ENCODE measurements at regions not wholly inside any gene's neighbourhood (a gene's known extent, or its start where the extent isn't known, plus 50 kb on each side); places are given as distances from the start of the nearest gene placed in this dataset.

- DNase-seq (ENCODE audit: low read depth, low spot score): no peak
- ChIA-PET POLR2A (no interaction called here), CTCF (interaction anchor here (1.3 to 1.7 kb wide), 4 partner anchors 8 to 204 kb away, joined by 3 to 5 read pairs (median 4); no protein-coding TSS in a partner anchor)
These were observed 108.9 kb upstream of the HDAC9 start for GRCh38 chr7:18386607-18387006.

DNA sequence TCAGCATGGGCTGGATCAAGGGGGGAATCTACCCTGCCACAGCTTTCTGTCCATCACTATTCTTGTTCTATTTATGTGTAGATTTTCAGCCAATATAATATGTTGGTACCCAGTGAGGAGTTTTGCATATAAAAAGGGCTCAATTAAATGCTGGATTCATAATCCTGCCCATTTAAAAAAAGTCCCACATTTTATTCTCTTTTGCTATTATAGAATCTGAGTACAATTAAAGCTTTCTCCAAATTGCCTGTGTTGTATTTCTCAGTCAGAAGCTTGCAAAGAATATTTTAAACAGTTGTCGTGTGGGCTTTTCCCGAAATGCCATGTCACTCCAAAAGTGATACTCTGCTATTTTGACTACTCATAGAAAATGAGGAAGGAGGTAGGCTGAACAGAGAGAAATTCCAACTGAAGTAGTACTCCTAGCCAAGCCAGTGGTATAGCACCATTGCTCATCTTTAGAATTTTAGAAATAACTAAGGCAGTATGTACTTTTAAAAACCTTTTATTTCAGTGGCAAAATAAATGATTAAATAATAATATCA, 108.3 kb upstream of the HDAC9 start:
- POLR2A ChIA-PET: no interaction called here
- CTCF ChIA-PET: interaction anchor here (1.3 to 1.7 kb wide), 4 partner anchors 9 to 203 kb away, joined by 3 to 5 read pairs (median 4); no protein-coding TSS in a partner anchor
- no peak overlapping the region for H3K4me3 ChIP-seq (ENCODE audit: low read depth, low read length)
- DNase-seq (ENCODE audit: low read depth, low spot score): no peak
- TF ChIP-seq CTCF (IDR thresholded peaks at IDR 0.05; ENCODE audit: insufficient read depth, low read length, missing control alignments): no peak

More at GRCh38 chr7:18386607-18387006, 108.9 kb upstream of the HDAC9 start:
- no peak for TF ChIP-seq CTCF (IDR thresholded peaks at IDR 0.05; ENCODE audit: insufficient read depth, low read length, missing control alignments)
- no peak overlapping the region for H3K4me3 ChIP-seq (ENCODE audit: low read depth, low read length)

DNA sequence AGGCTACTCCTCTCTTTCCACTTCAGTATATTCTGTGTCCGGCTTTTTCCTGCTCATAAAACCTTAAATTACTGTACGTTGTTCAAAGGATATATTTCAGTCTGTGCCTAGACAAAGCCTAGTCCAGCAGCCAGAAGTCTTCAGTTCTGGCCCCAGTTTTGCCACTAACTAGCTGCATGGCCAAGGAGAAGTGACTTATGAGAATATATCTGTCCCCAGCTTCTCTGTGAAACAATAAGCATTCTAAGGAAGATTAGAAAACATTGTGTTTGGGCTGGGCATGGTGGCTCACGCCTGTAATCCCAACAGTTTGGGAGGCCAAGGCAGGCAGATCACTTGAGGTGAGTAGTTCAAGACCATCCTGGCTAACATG, 105.0 kb upstream of the HDAC9 start:
- POLR2A ChIA-PET: no interaction called here
- TF ChIP-seq CTCF (IDR thresholded peaks at IDR 0.05; ENCODE audit: insufficient read depth, low read length, missing control alignments): no peak
- no peak overlapping the region for H3K4me3 ChIP-seq (ENCODE audit: low read depth, low read length)
- CTCF ChIA-PET: interaction anchor here (1.5 to 2.1 kb wide), 2 partner anchors 11 to 12 kb away, joined by 3 to 5 read pairs; no protein-coding TSS in a partner anchor
- DNase-seq (ENCODE audit: low read depth, low spot score): no peak

- no peak overlapping the region for H3K4me3 ChIP-seq (ENCODE audit: low read depth, low read length)
- no peak for DNase-seq (ENCODE audit: low read depth, low spot score)
- CTCF ChIA-PET: interaction anchor here (1.3 to 1.4 kb wide), 2 partner anchors 12 to 19 kb away, joined by 3 read pairs; no protein-coding TSS in a partner anchor
- TF ChIP-seq CTCF (IDR thresholded peaks at IDR 0.05; ENCODE audit: insufficient read depth, low read length, missing control alignments): no peak
- POLR2A ChIA-PET: no interaction called here
These were observed 102.0 kb upstream of the HDAC9 start for GRCh38 chr7:18393465-18394118.

DNA sequence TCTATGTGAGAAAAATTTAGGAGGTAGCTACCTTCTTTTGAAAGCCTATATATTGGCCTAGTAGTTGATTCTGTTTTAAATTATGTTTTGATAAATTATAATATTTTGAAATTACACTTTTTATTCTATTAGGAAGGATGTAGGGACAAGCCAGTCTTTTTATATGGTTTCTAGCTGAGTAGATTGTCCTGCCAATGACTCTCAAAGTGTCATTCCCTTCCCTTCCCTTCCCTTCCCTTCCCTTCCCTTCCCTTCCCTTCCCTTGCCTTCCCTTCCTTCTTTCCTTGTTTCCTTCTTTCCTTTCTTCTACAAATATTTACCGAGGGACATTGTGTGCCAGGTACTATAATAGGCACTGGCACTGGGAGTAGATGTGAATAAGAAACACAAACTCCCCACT, 99.7 kb upstream of the HDAC9 start:
- POLR2A ChIA-PET: no interaction called here
- H3K4me3 ChIP-seq (ENCODE audit: low read depth, low read length): no peak overlapping the region
- CTCF ChIA-PET: no interaction called here
- DNase-seq (ENCODE audit: low read depth, low spot score): no peak
- no peak for TF ChIP-seq CTCF (IDR thresholded peaks at IDR 0.05; ENCODE audit: insufficient read depth, low read length, missing control alignments)

- POLR2A ChIA-PET: no interaction called here
- CTCF ChIA-PET: interaction anchor here (0.8 kb wide), 1 partner anchor 40 kb away, joined by 3 read pairs; no protein-coding TSS in a partner anchor
These were observed 98.6 kb upstream of the HDAC9 start for GRCh38 chr7:18396953-18397352.

More at GRCh38 chr7:18396953-18397352, 98.6 kb upstream of the HDAC9 start:
- H3K4me3 ChIP-seq (ENCODE audit: low read depth, low read length): no peak overlapping the region
- no peak for DNase-seq (ENCODE audit: low read depth, low spot score)
- no peak for TF ChIP-seq CTCF (IDR thresholded peaks at IDR 0.05; ENCODE audit: insufficient read depth, low read length, missing control alignments)

Data from AG04449 (cell line).